ENCODE measurements at regions not wholly inside any gene's neighbourhood (a gene's known extent, or its start where the extent isn't known, plus 50 kb on each side); places are given as distances from the start of the nearest gene placed in this dataset.

DNA sequence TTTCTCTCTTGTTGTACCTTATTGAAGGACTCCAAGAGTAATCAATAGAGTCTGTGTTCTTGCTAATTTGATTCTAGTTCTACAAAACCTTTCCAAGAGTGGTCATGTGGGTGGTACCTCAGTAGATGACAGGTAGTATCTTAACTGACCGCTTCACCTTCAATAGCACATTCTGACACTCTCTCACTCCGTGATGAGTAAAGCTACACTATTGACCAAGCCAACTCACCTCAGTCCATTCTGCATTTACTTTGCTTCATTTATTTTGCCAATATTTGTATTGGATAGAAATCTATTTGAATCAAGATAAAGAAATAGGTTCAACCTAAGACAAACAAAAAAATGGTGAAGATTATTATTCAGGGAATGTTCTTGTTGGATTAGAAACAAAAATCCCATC, 1869.6 kb upstream of the CELF4 start:
- no peak for TF ChIP-seq POLR2A (IDR thresholded peaks at IDR 0.05; ENCODE audit: control extremely low read depth in 1 of 2, low read depth in 2 of 2, low read length in 2 of 2)
- no peak for TF ChIP-seq POU5F1 (IDR thresholded peaks at IDR 0.05; ENCODE audit: low read depth, low read length)
- TF ChIP-seq POLR2AphosphoS5 (IDR thresholded peaks at IDR 0.05; ENCODE audit: low read depth, low read length) = no peak
- TF ChIP-seq CTCF (IDR thresholded peaks at IDR 0.05; ENCODE audit: control extremely low read depth in 1 of 3, insufficient read depth in 1 of 3, low read depth in 1 of 3, low read length in 3 of 3) = no peak
- no peak for TF ChIP-seq EP300 (IDR thresholded peaks at IDR 0.05; ENCODE audit: borderline replicate concordance in 1 of 2, low read depth in 2 of 2, low read length in 2 of 2)
- TF ChIP-seq TAF7 (optimal IDR thresholded peaks at IDR 0.05; ENCODE audit: borderline replicate concordance, low read depth, low read length) = no peak

Data from H1 (cell line).